ENCODE measurements at regions not wholly inside any gene's neighbourhood (a gene's known extent, or its start where the extent isn't known, plus 50 kb on each side); places are given as distances from the start of the nearest gene placed in this dataset.
A peak's percentile ranks its signal among the peaks of the same experiment; 100 is the strongest.

- no peak for DNase-seq
These were observed 622.3 kb upstream of the PLXNA2 start for GRCh38 chr1:208866386-208866955.

GRCh38 chr1:208868554-208868953 is 624.4 kb upstream of the PLXNA2 start:
- DNase-seq, result no peak

- DNase-seq, result no peak
These were observed 630.7 kb upstream of the PLXNA2 start for GRCh38 chr1:208874915-208875314.

- DNase-seq, result no peak
These were observed 634.8 kb upstream of the PLXNA2 start for GRCh38 chr1:208879022-208879421.

GRCh38 chr1:208880433-208881100 is 636.4 kb upstream of the PLXNA2 start:
- DNase-seq, result no peak

DNA sequence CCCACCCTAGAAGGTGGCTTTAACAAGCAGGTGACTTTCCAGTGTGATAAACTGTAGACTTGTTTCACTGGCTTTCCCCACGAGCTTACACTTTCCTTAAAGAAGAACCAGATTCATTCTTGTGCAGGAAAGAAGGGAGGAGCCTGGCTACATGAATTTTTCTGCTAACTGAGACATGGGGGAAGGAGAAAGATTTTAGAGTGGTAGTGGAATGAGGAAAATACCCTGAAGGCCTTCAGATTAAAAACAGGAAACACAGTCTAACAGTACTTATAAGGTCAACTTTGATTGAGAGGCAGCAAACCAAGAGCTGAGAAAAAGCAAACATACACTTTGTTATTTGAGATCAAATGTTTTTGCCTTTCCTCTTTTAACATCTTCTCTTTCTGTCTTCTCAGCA is 640.9 kb upstream of the PLXNA2 start:
- no peak for DNase-seq

- peak; percentile 34 to 60 for DNase-seq
These were observed 641.5 kb upstream of the PLXNA2 start for GRCh38 chr1:208885650-208886049.

DNA sequence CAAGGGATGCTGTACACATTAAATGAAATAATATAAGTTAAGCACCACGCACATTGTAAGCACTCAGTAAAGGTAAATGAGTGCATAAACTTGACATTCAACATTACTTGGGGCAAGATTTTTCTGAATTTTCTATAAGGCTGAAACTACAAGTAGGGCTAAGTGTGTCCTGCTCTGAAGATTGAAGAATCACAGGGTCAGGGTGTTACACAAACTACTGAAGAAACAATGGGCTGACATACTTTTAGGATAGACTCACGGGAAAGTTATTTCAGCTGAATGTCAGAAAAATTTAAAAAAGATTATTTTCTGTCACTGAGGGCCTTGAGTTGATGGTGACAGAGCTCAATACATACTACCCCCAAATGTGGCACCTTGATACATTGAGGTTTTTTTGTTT is 644.2 kb upstream of the PLXNA2 start:
- DNase-seq, result no peak

DNA sequence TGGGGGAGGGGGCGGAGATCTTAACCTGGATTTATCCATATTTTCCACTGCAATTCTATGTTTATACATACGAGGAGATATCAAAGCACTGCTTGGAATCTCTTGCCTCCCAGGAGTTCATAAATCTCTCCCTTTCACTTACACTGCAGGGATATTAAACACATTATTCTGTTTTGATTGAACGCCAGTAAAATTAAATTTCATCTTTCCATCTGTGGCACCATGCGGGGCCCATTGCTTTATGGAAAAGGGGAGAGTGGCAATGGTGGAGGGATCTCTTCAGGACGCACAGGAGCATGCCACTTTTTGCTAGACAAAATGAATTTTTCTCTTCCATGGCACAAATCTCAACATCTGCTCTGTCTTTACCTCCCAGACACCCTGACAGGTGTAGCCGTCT is 648.0 kb upstream of the PLXNA2 start:
- no peak for DNase-seq

GRCh38 chr1:208893251-208893650 is 649.1 kb upstream of the PLXNA2 start:
- DNase-seq, result no peak

- no peak for DNase-seq
These were observed 651.0 kb upstream of the PLXNA2 start for GRCh38 chr1:208895181-208895580.

DNA sequence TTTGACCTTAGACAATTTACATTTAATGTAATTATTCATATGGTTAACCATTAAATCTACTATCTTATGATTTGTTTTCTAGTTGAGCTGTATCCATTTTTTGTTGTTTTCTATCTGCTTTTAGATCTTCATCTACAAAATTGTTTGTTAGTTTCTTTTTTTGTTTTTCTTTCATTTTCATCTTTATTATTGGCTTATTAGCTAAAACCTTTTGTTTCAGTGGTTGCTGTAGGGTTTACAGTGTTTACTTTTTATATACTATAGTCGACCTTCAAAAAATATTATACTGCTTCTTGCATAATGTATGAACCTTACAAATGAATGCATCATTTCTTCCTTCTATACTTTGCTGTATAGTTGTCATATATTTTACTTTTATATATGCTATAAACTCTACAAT is 651.6 kb upstream of the PLXNA2 start:
- no peak for DNase-seq

DNA sequence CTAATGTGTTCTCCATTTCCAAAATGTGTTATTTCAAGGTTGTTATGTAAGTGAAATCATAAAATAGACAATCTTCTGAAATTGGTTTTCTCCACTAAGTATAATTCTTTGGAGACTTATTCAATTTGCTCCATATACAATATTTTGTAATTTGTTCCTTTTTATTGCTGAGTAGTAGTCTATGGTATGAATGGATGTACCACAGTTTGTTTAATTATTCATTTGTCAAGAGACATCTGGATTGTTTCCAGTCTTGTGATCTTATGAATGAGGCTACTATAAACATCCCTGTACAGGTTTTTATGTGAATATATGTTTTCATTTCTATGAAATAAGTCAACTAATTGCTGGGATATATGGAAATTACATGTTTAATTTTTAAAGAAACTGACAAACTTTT is 652.6 kb upstream of the PLXNA2 start:
- DNase-seq, result no peak

- DNase-seq, result no peak
These were observed 655.3 kb upstream of the PLXNA2 start for GRCh38 chr1:208899438-208899837.

DNA sequence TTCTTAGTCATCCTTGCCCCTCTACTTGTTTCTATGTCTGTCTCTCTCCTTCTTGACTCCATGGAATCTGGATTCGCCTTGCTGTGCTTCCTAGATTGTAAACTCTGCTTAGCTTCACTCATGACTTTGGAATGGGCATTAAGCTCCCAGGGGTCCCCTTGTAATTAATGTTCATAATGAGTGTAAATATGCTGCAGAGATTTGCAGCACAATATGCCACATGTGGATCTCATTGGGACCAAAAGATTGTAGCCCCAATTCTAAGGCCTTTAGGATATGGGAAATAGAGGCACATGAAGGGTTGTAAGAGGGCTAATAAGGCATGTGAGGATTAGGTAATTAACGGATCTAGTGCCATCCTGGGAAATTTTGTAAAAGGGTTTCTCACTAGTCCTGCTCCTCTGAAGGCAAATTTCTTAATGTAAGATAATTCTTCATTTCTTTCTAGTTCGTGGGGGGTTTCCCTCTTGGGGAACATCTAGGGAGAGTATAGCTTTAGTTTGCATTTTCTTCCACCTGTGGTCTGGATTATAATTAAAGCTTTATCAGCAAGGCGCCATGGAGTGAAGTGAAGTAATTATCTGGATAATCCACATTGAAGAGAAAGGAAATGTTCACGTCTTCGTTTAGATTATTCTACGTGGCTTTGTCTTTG is 659.2 kb upstream of the PLXNA2 start:
- DNase-seq, result no peak

DNA sequence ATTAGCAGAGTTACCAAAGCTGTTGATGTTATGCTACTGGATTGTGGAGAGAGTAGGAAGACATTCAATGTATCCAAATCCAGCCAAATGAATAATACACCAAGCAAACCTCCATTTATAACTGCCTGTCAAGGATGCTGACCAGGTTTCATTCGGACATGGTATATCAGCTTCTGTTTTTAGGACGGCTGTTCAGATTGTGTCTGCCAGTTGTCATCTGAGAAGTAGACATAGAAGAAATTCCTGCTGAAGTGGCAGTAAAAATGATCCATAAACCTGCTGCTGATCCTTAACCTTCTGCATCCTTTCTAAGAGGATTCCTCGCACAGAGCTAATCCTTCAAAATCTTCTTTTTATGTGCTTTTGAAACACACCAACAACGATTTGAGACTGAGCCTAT is 663.6 kb upstream of the PLXNA2 start:
- no peak for DNase-seq

DNA sequence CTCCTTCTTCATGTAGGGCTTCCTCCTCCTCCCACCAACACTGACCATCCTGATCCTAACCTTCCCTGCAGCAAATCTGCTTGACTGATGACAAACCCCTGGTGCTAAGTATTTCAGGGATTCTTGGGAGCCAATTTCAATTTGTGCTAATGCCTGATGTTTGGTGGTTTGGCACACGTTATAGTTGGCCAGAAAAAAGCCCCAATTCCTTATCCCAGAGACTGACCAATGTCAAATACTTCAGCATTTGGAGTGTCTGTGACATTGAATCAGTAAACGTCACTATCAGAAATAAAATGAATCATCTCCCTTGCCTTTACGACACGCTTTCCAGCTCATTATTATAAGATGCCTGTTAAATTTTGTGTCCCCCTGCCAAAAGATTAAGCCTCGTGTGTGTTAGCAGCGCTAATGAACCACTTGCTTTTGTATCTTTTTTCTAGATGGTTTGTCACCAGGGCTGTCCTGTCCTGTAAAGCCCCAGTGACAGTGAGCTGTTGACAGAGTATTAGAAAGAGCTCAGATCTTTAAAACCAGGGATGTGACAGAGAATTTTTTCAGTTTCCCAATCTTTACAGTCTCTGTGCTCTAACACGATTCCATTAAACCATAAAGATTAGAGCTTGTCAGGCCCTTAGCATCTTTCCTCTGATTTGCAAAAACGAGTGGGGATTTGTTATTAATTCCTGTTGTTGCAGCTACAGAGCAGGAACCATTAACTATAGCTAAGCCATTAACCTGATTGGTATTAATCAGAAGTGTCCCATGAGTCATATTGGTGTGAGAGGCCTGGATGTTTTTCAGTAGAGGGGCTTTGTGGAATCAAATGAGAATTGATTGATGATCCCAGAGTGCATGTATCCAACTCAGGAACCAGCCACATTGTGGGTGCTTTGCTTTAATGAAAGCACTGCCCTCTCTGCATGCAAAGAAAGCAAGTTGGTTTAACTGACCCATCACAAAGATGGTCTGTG is 665.1 kb upstream of the PLXNA2 start:
- no peak for DNase-seq

DNA sequence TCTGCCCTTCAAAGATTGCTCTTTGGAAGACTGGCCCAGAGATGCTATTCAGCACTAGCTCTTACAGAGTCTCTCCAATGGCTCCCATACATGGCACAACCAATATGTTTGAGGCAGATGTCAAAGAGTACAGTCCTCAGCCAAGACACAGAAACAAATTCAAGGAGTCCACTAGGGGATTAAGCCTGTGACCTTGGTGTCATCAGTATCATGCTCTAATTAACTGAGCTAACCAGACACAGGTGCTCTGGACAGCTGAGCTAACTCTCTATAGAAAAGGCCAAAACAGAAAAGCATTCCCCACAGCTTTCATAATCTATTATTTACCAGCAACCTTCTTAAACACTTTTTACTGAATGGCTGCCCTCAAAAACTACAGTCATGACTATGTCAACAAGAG is 666.0 kb upstream of the PLXNA2 start:
- DNase-seq, result no peak

GRCh38 chr1:208917281-208917680 is 666.2 kb upstream of the CAMK1G start:
- DNase-seq, result no peak

DNA sequence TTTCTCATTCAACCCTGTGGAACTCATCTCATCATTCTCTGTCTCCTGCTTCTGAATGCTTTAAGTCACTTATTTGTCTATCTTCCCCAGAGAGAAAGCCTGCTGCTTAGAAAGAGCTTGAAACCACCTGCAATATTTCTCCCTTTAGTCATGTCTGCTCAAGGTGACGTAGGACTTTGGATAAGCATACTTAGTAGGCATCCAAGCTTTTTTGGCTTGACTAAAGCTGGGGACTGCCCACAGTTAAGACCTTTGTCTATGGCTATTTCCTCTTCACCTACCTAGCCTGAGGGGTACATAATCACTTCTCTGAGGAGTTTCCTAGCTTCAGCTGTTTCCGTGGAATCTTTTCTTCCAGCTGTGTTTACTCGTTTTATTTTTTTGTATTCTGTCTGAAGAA is 665.8 kb upstream of the CAMK1G start:
- DNase-seq, result no peak

- DNase-seq, result no peak
These were observed 665.4 kb upstream of the CAMK1G start for GRCh38 chr1:208918160-208918559.

DNA sequence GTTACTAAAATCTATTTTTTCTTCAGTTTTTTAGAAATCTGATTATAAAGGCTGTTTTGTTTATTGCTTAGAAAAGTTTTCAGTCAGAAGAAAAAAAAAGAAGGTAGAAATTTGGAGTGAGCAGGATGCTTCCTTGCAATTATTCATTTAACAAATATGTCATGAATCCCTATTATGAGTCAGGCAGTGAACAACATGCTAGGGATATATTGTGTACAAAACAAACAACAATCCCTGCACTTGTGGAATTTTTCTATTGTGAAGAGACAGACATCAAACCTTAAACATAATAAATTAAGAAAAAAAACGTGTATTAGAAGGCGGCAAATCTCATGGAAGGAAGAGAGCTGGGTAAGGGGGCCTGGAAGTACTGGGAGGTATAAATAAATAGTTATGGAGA is 664.1 kb upstream of the CAMK1G start:
- DNase-seq, result no peak

DNA sequence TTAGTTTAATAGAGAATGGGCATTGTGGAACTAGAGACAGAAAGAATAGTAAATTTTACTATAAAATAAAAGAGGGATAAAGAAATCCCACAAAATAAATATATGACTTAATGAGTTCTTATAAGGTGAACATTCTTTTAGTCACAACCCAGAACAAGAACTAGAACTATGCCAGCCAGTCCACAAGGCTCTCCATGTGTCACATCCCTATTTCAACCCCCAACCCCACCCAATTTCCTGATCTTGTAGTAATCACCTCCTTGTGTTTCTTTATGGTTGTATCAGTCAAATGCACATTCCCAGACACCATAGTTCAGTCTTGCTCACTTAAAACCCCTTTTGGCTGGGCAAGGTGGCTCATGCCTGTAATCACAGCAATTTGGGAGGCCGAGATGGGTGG is 662.3 kb upstream of the CAMK1G start:
- no peak for DNase-seq

Measured in NCI-H526 (cell line).